GM12892 (cell line): ENCODE measurements at regions not wholly inside any gene's neighbourhood (a gene's known extent, or its start where the extent isn't known, plus 50 kb on each side); places are given as distances from the start of the nearest gene placed in this dataset.

Experiments used
- POLR2A ChIP-seq: IDR thresholded peaks from 2 replicates; pipeline ENCODE4 v1.6.1; 2011; ENCODE audit warnings: low read depth, low read length, control low read depth
- POLR2AphosphoS5 ChIP-seq: IDR thresholded peaks from 2 replicates; pipeline ENCODE4 v1.6.1; 2011; ENCODE audit warnings: low read depth, low read length, control low read depth
- TAF1 ChIP-seq: IDR thresholded peaks from 2 replicates; pipeline ENCODE4 v1.6.1; 2011; ENCODE audit warnings: low read depth, mild to moderate bottlenecking, control low read depth, low read length, borderline replicate concordance

DNA sequence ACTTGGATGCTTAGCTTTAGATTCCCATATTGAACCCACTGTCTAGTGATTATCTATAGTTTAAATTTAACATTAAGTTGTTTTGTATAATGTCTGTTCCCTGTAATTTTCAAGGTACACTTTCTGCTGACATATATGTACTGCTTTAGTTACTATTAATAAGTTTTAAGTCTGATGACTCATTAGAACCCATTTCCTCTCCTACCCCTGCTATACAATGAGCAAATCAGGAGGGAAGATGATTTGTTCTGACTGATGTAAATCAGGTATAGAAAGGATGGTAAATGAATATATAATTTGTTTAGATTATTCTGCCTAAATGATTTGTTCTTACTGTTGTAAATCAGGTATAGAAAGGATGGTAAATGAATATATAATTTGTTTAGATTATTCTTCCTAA, 691.8 kb downstream of the NXPH1 start:
- no peak for TF ChIP-seq POLR2A
- TF ChIP-seq POLR2AphosphoS5, result no peak
- no peak for TF ChIP-seq TAF1
